Midbrain (tissue), 1 donor: ENCODE measurements at regions not wholly inside any gene's neighbourhood (a gene's known extent, or its start where the extent isn't known, plus 50 kb on each side); places are given as distances from the start of the nearest gene placed in this dataset.
"Not testable (repeated sequence)": the region's sequence is repeated elsewhere in the genome, so short reads cannot be mapped to it uniquely, and the experiment has no call there.

Source experiments
- DNase-seq: peaks from one replicate; lab custom pipeline; 2025; lab: John Stamatoyannopoulos, UW

- DNase-seq = no peak
These were observed 1468.6 kb upstream of the SLC10A2 start for GRCh38 chr13:104534847-104535246.

GRCh38 chr13:104532132-104532531 is 1465.9 kb upstream of the SLC10A2 start:
- no peak for DNase-seq

GRCh38 chr13:104530741-104531140 is 1464.5 kb upstream of the SLC10A2 start:
- DNase-seq = no peak

- no peak for DNase-seq
These were observed 1460.3 kb upstream of the SLC10A2 start for GRCh38 chr13:104526561-104526960.

GRCh38 chr13:104525467-104525866 is 1459.2 kb upstream of the SLC10A2 start:
- DNase-seq = no peak

GRCh38 chr13:104522235-104523072 is 1456.2 kb upstream of the SLC10A2 start:
- no peak for DNase-seq

GRCh38 chr13:104510422-104510821 is 1444.2 kb upstream of the SLC10A2 start:
- no peak for DNase-seq

GRCh38 chr13:104493502-104493901 is 1427.3 kb upstream of the SLC10A2 start:
- not testable (repeated sequence) for DNase-seq

- no peak for DNase-seq
These were observed 1425.7 kb upstream of the SLC10A2 start for GRCh38 chr13:104491916-104492315.

- no peak for DNase-seq
These were observed 1420.8 kb upstream of the SLC10A2 start for GRCh38 chr13:104487006-104487405.

GRCh38 chr13:104485571-104485970 is 1419.4 kb upstream of the SLC10A2 start:
- no peak for DNase-seq

GRCh38 chr13:104483631-104484030 is 1417.4 kb upstream of the SLC10A2 start:
- DNase-seq = no peak

GRCh38 chr13:104477261-104477660 is 1411.0 kb upstream of the SLC10A2 start:
- no peak for DNase-seq

- DNase-seq = no peak
These were observed 1407.7 kb upstream of the SLC10A2 start for GRCh38 chr13:104473936-104474335.

GRCh38 chr13:104466016-104466415 is 1399.8 kb upstream of the SLC10A2 start:
- DNase-seq = no peak

- no peak for DNase-seq
These were observed 1394.8 kb upstream of the SLC10A2 start for GRCh38 chr13:104461049-104461448.

- no peak for DNase-seq
These were observed 1394.3 kb upstream of the SLC10A2 start for GRCh38 chr13:104460554-104460953.

GRCh38 chr13:104450006-104450405 is 1383.8 kb upstream of the SLC10A2 start:
- no peak for DNase-seq

GRCh38 chr13:104447348-104447747 is 1381.1 kb upstream of the SLC10A2 start:
- no peak for DNase-seq

- DNase-seq = no peak
These were observed 1376.3 kb upstream of the SLC10A2 start for GRCh38 chr13:104442536-104442935.

- DNase-seq = no peak
These were observed 1370.3 kb upstream of the SLC10A2 start for GRCh38 chr13:104436555-104436954.

GRCh38 chr13:104431895-104432294 is 1365.7 kb upstream of the SLC10A2 start:
- DNase-seq = no peak

GRCh38 chr13:104426435-104426834 is 1360.2 kb upstream of the SLC10A2 start:
- no peak for DNase-seq

GRCh38 chr13:104422668-104423067 is 1356.5 kb upstream of the SLC10A2 start:
- no peak for DNase-seq
